NCI-H2107 treated with DMSO at 0.1 percent for 48 hours (cell line): ENCODE measurements at regions not wholly inside any gene's neighbourhood (a gene's known extent, or its start where the extent isn't known, plus 50 kb on each side); places are given as distances from the start of the nearest gene placed in this dataset.

Source experiments
- DNase-seq: peaks from one replicate; lab custom pipeline; 2025; ENCODE audit not compliant: unreplicated experiment; lab: John Stamatoyannopoulos, UW

DNA sequence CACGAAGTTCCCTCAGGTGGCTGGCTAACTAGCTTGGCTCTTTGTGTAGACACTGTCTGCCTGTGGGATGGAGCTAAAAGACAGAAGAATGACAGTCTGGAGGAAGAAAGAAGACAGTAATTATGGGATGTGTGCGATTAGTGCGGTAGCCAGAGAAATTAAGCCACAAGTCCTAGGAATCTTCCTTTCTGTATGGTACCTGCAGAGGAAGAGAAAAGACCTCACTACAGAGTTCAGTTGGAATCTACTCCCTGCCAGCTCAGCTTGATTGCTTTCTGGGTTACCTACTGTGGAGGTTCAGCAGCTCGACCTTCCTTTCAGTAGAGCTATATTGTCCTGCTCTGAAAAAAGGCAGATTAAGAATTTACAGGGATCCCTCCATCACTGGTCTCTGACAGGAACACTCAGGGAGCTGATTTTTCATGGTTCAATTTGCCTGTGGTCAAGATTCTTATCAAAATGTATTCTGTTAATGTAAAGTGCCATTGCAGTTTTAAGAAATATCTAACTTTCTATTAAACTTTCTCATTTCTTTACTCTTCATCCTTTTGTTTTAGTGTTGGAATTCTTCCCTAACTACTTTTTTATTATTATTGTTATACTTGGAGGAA lies 187.2 kb downstream of the CENPW start:
- no peak for DNase-seq

GRCh38 chr6:126529637-126530362 lies 189.9 kb downstream of the CENPW start:
- DNase-seq: no peak

DNA sequence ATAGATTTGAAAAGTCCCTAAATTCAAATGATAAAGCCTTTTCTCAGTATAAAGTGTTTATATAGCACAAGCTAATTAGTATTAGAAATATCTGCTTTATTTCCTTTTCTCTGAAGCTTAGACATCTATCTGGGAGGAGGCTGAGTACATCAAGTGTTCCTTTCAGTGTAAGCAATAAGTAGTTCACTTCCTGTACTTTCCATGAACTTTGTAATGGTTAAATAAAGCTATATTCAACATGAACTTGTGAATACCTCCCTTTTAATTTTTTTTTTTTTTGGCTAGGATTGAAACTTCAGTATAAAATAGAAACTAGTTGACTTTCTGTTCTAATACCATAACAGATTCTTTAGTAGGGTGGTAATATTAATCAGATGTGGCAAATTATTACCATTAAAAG lies 190.9 kb downstream of the CENPW start:
- DNase-seq: no peak

DNA sequence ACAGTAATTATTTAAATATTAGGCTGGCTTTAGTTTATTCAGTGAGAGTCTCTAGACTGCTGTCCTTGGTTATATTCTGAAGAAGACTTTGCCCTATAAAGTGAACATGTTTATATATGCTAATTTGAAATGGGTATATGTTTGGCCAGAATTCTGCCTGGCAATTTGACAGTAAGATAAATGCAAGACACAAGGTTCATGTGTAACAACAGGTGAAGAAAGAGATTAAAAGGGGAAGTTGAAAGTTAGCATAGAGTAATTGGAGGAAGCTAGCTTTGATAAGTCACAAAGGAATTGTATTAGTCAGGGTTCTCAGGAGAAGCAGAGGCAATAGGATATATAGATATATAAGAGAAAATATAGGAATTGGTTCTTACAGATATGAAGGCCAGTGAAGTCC lies 191.4 kb downstream of the CENPW start:
- DNase-seq: no peak

DNA sequence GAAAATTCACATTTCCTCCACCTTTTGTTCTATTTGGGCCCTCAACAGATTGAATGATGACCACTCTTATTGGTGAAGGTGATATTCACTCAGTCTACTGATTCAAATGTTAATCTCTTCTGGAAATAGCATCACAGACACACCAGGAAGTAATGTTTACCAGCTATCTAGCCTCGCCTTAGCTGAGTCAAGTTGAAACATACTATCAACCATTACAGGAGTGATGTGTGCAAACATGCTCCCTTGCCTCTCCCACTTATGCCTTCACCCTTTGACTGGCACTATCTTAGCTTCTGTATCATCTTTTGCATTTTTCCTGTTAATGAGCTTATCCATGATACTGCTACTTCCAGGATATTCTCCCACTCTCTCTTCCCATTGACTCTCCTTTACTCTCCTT lies 191.9 kb downstream of the CENPW start:
- DNase-seq: no peak

DNA sequence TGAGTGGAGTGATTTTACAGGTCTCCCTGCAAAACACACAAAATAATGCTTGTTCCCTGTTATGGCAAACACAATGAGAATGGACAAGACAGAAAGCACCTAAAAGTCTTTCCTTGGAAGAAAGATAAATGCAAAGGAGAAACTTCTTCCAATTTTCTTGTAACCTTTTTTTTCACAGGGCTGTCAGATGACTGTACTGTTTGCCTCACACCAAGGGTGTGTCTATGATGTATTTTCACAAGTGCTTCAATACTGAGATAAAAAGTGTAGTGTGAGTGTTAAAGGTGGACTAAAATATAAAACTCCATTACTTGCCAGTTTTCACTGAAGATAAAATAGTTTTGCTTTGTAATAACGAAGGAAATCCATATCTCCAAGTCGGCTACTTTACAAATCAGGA lies 194.5 kb downstream of the CENPW start:
- DNase-seq: no peak

- DNase-seq: no peak
These were observed 195.2 kb downstream of the CENPW start for GRCh38 chr6:126535138-126535537.

DNA sequence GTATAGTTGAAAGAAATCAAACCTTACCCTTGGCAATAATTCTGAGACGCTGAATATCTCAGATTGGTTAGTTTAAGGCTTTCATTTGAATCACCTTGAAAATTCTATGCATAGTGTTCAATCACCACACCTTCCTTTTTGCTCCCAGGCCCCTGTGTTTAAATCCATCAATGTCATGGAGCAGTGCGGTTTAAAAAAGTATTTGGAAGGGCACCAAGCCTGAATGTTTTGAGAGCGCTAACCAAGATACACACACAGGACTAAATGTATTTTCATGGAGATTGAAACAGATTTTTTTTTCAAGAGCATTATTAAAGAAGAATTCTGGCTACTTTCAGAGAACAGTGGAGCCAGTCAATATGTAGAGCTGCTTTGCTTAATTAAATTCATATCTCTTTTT lies 195.7 kb downstream of the CENPW start:
- DNase-seq: no peak

GRCh38 chr6:126537061-126537816 lies 197.3 kb downstream of the CENPW start:
- no peak for DNase-seq

GRCh38 chr6:126539022-126539421 lies 199.1 kb downstream of the CENPW start:
- DNase-seq: no peak

GRCh38 chr6:126540161-126540560 lies 200.2 kb downstream of the CENPW start:
- DNase-seq: no peak

DNA sequence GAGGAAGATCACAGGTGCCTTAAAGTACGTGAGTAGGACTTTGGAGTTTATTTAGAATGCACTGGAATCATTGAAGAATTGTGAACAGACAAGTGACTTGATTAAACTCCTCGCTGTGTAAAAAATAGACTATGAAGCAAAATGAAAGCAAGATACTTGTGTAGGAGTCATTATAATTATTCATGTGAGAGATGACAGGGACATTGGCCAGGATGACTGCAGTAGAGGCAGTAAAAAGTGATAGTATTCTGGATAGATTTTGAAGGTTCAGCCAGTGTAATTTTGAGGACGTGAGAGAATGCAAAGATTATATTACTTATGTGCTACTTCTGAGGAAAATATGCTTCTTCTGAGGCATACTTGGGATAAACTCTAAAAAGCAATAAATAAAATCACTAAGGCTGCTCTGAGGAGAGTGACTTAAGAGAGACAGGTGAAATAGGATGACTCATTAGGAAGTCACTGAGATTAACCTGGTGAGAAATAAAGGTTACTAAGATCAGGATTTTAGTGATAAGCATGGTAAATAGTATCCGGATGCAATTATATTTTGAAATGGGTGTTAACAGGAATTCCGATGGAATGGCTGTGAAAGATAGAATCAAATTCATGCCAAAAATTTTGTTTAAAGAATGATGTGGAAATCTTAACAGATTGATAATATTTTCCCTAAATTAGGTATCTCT lies 202.0 kb downstream of the CENPW start:
- no peak for DNase-seq

DNA sequence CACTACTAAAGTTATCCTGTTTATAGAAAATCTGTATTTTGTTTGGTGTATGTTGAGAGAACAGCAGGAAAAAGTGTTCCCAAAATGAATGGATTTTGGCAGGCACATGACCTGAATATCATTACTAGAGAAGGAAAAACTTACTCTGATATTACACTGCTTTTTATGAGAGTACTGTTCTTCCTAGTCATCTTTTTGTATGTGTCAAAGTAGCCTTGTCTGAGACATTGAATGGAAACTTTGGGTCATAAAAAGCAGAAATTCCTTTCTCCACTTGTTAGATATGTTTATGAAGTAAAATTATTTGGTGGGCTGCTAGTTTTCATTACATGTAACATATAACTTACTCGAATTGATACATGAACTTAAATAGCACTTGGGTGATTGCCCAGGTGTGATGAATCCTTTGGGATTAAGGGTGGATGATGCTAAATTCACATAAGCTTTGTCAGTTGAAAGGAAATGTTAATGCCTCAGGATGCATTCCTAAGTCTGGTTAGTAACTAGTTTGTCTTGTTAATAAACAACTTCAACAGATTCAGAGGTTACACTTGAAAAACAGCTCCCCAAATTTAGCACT lies 206.7 kb downstream of the CENPW start:
- no peak for DNase-seq

DNA sequence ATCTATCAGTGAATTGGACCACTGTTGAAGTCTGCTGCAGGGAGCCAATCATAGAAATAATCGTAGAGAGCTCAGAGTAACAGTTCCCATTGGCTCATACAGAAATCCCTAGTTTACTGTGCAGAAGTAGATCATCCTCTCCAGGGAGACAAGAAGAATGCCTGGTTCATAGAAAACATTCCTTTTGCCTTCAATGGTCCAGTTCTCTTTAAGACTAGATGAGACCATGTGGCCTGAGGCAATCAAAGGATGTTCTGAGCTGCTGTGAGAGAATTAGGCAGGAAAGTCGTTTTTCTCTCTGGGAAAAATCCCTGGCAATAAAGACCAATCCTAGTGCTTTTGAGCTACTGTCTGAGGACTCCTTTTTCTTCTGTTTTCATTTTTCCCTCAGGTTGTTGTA lies 208.4 kb downstream of the CENPW start:
- DNase-seq: no peak

DNA sequence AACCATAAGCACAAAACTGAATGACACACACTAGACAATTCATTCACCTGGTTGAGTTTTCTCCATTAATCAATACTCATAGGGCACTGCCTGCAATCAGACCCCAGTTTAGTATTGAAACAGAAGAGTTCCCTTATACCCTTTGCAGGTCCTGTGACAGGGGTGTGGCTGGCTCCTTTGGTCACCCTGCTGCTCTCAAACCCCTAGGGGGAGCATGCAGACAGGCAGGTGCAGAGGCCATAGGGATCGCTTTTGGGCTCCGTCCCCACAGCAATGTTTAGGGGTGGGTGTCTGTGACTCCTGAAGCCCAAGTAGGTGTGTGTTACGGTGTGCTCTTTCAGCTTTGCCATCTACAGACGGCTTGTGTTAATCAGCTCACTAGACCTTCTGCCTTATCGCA lies 210.4 kb downstream of the CENPW start:
- no peak for DNase-seq

DNA sequence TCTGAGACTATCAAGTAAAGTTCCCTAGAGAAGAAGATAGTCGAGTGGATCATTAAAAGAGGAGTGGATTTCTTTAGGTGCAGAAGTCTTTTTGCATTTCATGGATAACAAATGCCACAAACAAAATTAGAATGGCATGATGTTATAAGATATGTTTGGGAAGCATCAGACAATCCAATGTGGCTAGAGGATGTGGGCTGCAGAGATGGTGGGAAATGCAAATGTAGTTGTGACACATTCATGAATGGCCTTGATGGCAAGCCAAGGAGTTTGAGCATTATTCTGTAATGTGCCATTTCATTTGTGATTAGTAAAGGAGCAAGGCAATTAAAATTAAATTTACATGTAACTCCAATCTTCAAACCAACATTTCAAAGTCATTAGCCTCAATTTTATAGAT lies 211.9 kb downstream of the CENPW start:
- DNase-seq: no peak

DNA sequence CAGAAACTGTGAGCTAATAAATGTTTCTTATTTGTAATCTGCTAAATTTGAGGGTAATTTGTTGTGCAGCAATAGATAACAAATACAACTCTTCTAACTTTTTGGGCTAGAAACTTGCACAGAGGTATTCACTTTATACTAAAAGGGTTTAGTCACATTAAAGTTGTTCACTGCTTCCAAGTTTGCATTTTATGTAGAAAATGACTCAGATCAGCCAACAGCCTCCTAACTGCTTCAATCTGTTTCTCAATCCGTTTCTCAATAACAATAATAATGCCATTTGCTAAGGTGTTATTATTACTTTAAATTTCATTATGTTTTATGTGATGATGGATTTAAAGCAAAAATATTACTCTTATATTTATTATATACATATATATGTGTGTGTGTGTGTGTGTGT lies 213.9 kb downstream of the CENPW start:
- no peak for DNase-seq

- no peak for DNase-seq
These were observed 230.6 kb downstream of the CENPW start for GRCh38 chr6:126570507-126570906.

DNA sequence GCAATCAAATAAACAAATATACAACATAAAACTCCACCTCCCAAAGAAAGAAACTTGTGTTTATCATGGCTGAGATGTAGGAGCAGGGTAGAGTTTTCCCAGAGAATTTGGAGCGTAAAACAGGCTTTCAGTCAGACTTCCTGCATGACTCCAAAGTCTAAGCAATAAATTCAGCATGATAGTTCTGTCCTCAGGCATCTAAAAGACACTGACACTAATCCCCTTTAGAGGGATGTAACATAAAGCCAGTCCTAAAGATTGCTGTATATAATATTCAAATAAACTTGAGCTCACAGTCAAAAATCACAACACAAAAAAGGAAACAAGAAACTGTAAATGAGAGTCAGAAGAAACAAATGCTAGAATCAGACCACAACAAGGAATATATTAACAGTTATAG lies 234.4 kb downstream of the CENPW start:
- DNase-seq: no peak

- DNase-seq: no peak
These were observed 241.4 kb downstream of the CENPW start for GRCh38 chr6:126581316-126581715.

- no peak for DNase-seq
These were observed 260.5 kb downstream of the CENPW start for GRCh38 chr6:126600258-126600916.
